ENCODE measurements at regions not wholly inside any gene's neighbourhood (a gene's known extent, or its start where the extent isn't known, plus 50 kb on each side); places are given as distances from the start of the nearest gene placed in this dataset.

- H2AFZ ChIP-seq (ENCODE audit: low read length) = no peak overlapping the region
- H3K4me2 ChIP-seq (ENCODE audit: low read depth, low read length) = no peak overlapping the region
- H3K4me1 ChIP-seq (ENCODE audit: low read length) = no peaks in the 10 kb centered on the region
- H3K9ac ChIP-seq (ENCODE audit: low read length) = no peak overlapping the region
- TF ChIP-seq EZH2 (optimal IDR thresholded peaks at IDR 0.05; ENCODE audit: low read depth, low read length) (no peak), CTCF (IDR thresholded peaks at IDR 0.05; ENCODE audit: low read length) (no peak), EZH2phosphoT487 (IDR thresholded peaks at IDR 0.05; ENCODE audit: low read length) (no peak)
- H3K4me3 ChIP-seq (ENCODE audit: low read length) = no peak overlapping the region
- no peaks in the 10 kb centered on the region for H3F3A ChIP-seq (ENCODE audit: insufficient read depth, low read length)
- no peak overlapping the region for H3K27ac ChIP-seq (ENCODE audit: low read length)
- H3K27me3 ChIP-seq (replicated peaks; ENCODE audit: insufficient read depth, low read length) = no peaks in the 10 kb centered on the region
- H3K9me3 ChIP-seq (replicated peaks; ENCODE audit: insufficient read depth, low read length) = no peaks in the 10 kb centered on the region
- no peaks in the 10 kb centered on the region for H3K9me2 ChIP-seq (replicated peaks; ENCODE audit: insufficient read depth, low read length)
- DNase-seq = no peak
- H4K20me1 ChIP-seq (ENCODE audit: insufficient read depth, low read length) = no peaks in the 10 kb centered on the region
- no peaks in the 10 kb centered on the region for H3K79me2 ChIP-seq (ENCODE audit: low read length)
- H3K36me3 ChIP-seq (replicated peaks; ENCODE audit: insufficient read depth, low read length) = no peaks in the 10 kb centered on the region
These were observed 1565.9 kb downstream of the SUCLG1 start for GRCh38 chr2:82893190-82893589.

GRCh38 chr2:82879803-82880202, 1579.3 kb downstream of the SUCLG1 start:
- TF ChIP-seq EZH2phosphoT487 (IDR thresholded peaks at IDR 0.05; ENCODE audit: low read length) (no peak), CTCF (IDR thresholded peaks at IDR 0.05; ENCODE audit: low read length) (no peak), EZH2 (optimal IDR thresholded peaks at IDR 0.05; ENCODE audit: low read depth, low read length) (no peak)
- no peak overlapping the region for H3K9ac ChIP-seq (ENCODE audit: low read length)
- H3K36me3 ChIP-seq (replicated peaks; ENCODE audit: insufficient read depth, low read length) = no peaks in the 10 kb centered on the region
- H3K4me2 ChIP-seq (ENCODE audit: low read depth, low read length) = no peak overlapping the region
- no peaks in the 10 kb centered on the region for H3K9me2 ChIP-seq (replicated peaks; ENCODE audit: insufficient read depth, low read length)
- H3K79me2 ChIP-seq (ENCODE audit: low read length) = no peaks in the 10 kb centered on the region
- no peaks in the 10 kb centered on the region for H3F3A ChIP-seq (ENCODE audit: insufficient read depth, low read length)
- DNase-seq = no peak
- H4K20me1 ChIP-seq (ENCODE audit: insufficient read depth, low read length) = no peaks in the 10 kb centered on the region
- no peaks in the 10 kb centered on the region for H3K4me1 ChIP-seq (ENCODE audit: low read length)
- H2AFZ ChIP-seq (ENCODE audit: low read length) = no peak overlapping the region
- H3K27me3 ChIP-seq (replicated peaks; ENCODE audit: insufficient read depth, low read length) = no peaks in the 10 kb centered on the region
- no peaks in the 10 kb centered on the region for H3K9me3 ChIP-seq (replicated peaks; ENCODE audit: insufficient read depth, low read length)
- H3K27ac ChIP-seq (ENCODE audit: low read length) = no peak overlapping the region
- no peak overlapping the region for H3K4me3 ChIP-seq (ENCODE audit: low read length)

GRCh38 chr2:82875858-82876257, 1583.2 kb downstream of the SUCLG1 start:
- no peak for DNase-seq
- H3K9me3 ChIP-seq (replicated peaks; ENCODE audit: insufficient read depth, low read length) = no peaks in the 10 kb centered on the region

More at GRCh38 chr2:82875858-82876257, 1583.2 kb downstream of the SUCLG1 start:
- no peak overlapping the region for H3K27ac ChIP-seq (ENCODE audit: low read length)
- H3K4me2 ChIP-seq (ENCODE audit: low read depth, low read length) = no peak overlapping the region
- no peak overlapping the region for H3K4me3 ChIP-seq (ENCODE audit: low read length)
- H3K79me2 ChIP-seq (ENCODE audit: low read length) = no peaks in the 10 kb centered on the region
- no peaks in the 10 kb centered on the region for H3K9me2 ChIP-seq (replicated peaks; ENCODE audit: insufficient read depth, low read length)
- no peaks in the 10 kb centered on the region for H3F3A ChIP-seq (ENCODE audit: insufficient read depth, low read length)
- no peak overlapping the region for H3K9ac ChIP-seq (ENCODE audit: low read length)
- H2AFZ ChIP-seq (ENCODE audit: low read length) = no peak overlapping the region
- H4K20me1 ChIP-seq (ENCODE audit: insufficient read depth, low read length) = no peaks in the 10 kb centered on the region
- H3K27me3 ChIP-seq (replicated peaks; ENCODE audit: insufficient read depth, low read length) = no peaks in the 10 kb centered on the region
- TF ChIP-seq EZH2phosphoT487 (IDR thresholded peaks at IDR 0.05; ENCODE audit: low read length) (no peak), CTCF (IDR thresholded peaks at IDR 0.05; ENCODE audit: low read length) (no peak), EZH2 (optimal IDR thresholded peaks at IDR 0.05; ENCODE audit: low read depth, low read length) (no peak)
- no peaks in the 10 kb centered on the region for H3K4me1 ChIP-seq (ENCODE audit: low read length)
- no peaks in the 10 kb centered on the region for H3K36me3 ChIP-seq (replicated peaks; ENCODE audit: insufficient read depth, low read length)
